HPDE6-E6E7 (cell line): ENCODE measurements at regions not wholly inside any gene's neighbourhood (a gene's known extent, or its start where the extent isn't known, plus 50 kb on each side); places are given as distances from the start of the nearest gene placed in this dataset.

Experiments
- DNase-seq: peaks from one replicate; pipeline ENCODE4 v3.0.0; 2011; ENCODE audit warnings: missing footprints; ENCODE audit errors: extremely low spot score

GRCh38 chr1:234735476-234735875 lies 125.5 kb upstream of the IRF2BP2 start:
- no peak for DNase-seq

GRCh38 chr1:234734869-234735268 lies 124.9 kb upstream of the IRF2BP2 start:
- no peak for DNase-seq

GRCh38 chr1:234734412-234734835 lies 124.4 kb upstream of the IRF2BP2 start:
- no peak for DNase-seq

GRCh38 chr1:234733427-234733826 lies 123.4 kb upstream of the IRF2BP2 start:
- no peak for DNase-seq

GRCh38 chr1:234732671-234733390 lies 122.9 kb upstream of the IRF2BP2 start:
- DNase-seq = no peak

GRCh38 chr1:234732260-234732659 lies 122.3 kb upstream of the IRF2BP2 start:
- no peak for DNase-seq

GRCh38 chr1:234731569-234732085 lies 121.6 kb upstream of the IRF2BP2 start:
- no peak for DNase-seq

- peak; percentile 66 for DNase-seq
Measured at GRCh38 chr1:234730770-234731568, 121.0 kb upstream of the IRF2BP2 start.

- DNase-seq = no peak
Measured at GRCh38 chr1:234730475-234730769, 120.4 kb upstream of the IRF2BP2 start.

- DNase-seq = no peak
Measured at GRCh38 chr1:234729561-234730474, 119.8 kb upstream of the IRF2BP2 start.

GRCh38 chr1:234728740-234729139 lies 118.8 kb upstream of the IRF2BP2 start:
- no peak for DNase-seq

GRCh38 chr1:234727018-234727940 lies 117.3 kb upstream of the IRF2BP2 start:
- no peak for DNase-seq

GRCh38 chr1:234726359-234726943 lies 116.5 kb upstream of the IRF2BP2 start:
- no peak for DNase-seq

- DNase-seq = no peak
Measured at GRCh38 chr1:234725177-234726132, 115.5 kb upstream of the IRF2BP2 start.

- peak; percentile 81 for DNase-seq
Measured at GRCh38 chr1:234724516-234725176, 114.7 kb upstream of the IRF2BP2 start.

GRCh38 chr1:234722904-234723720 lies 113.1 kb upstream of the IRF2BP2 start:
- peak; percentile 83 for DNase-seq

GRCh38 chr1:234722270-234722704 lies 112.3 kb upstream of the IRF2BP2 start:
- DNase-seq = no peak
